GM10248 (cell line): ENCODE measurements at regions not wholly inside any gene's neighbourhood (a gene's known extent, or its start where the extent isn't known, plus 50 kb on each side); places are given as distances from the start of the nearest gene placed in this dataset.

Experiments used
- CTCF ChIA-PET: fragments of 300-600 bp; sonication (Branson Sonifier 250); formaldehyde crosslinking; extraction: SDS; loops from one replicate; lab custom pipeline; 2021; ENCODE audit warnings: antibody characterized with exemption; lab: Yijun Ruan, JAX
- POLR2A ChIA-PET: fragments of 350-650 bp; sonication (Branson Sonifier 250); formaldehyde crosslinking; extraction: SDS; loops from one replicate; lab custom pipeline; 2020; ENCODE audit warnings: antibody characterized with exemption; lab: Yijun Ruan, JAX
- DNase-seq: peaks from one replicate; pipeline ENCODE4 v3.0.0; 2012; ENCODE audit errors: extremely low spot score
- CTCF ChIP-seq: IDR thresholded peaks from 2 replicates; pipeline ENCODE4 v1.5.1; 2012; ENCODE audit warnings: mild to moderate bottlenecking, low read depth; ENCODE audit errors: extremely low read depth, missing control alignments, control extremely low read depth

DNA sequence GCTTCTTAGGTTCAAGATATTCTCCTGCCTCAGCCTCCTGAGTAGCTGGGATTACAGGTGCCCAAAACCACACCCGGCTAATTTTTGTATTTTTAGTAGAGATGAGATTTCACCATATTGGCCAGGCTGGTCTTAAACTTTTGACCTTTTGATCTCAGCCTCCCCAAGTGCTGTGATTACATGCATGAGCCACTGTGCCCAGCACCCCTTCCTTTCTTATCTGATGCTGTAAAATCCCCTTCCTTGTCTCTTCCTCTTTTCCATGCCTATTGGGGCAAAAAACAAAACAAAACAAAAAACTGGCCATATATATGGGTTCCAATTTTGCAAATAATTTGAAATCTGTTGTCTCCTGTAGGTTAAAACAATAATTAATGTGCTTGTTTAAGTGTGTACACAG is 74.0 kb upstream of the RPS4Y2 start:
- DNase-seq: no peak
- TF ChIP-seq CTCF: no peak
- ChIA-PET CTCF (no interaction called here), POLR2A (no interaction called here)

DNA sequence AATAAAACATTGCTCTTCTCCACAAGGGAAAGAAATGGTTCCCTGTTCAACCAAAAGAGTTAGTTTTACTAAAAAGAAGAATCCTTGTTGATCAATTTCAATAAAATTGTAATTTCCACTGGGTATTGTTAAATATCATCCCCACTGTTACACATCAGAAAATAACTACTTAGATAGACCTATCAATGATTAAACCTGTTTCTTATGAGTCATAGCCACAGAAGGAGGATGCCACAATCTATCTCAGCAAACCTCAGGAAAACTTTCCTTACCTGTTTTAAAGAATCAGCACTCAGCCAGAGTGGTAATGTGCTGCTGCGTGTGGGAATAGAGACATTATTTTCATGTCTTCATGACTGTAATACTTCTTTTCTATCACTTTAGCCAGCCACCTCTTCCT is 72.5 kb upstream of the RPS4Y2 start:
- POLR2A ChIA-PET: no interaction called here
- no peak for DNase-seq
- TF ChIP-seq CTCF: no peak
- CTCF ChIA-PET: no interaction called here

GRCh38 chrY:20686674-20687073 is 69.2 kb upstream of the RPS4Y2 start:
- no peak for TF ChIP-seq CTCF
- no peak for DNase-seq
- CTCF ChIA-PET: no interaction called here
- POLR2A ChIA-PET: no interaction called here
